B cell (primary cell): ENCODE measurements at regions not wholly inside any gene's neighbourhood (a gene's known extent, or its start where the extent isn't known, plus 50 kb on each side); places are given as distances from the start of the nearest gene placed in this dataset.

Experiments used
- EZH2 ChIP-seq: IDR thresholded peaks from 2 replicates; pipeline ENCODE4 v1.6.1; 2012; ENCODE audit warnings: borderline replicate concordance, low read depth, mild to moderate bottlenecking, moderate library complexity, low read length; ENCODE audit not compliant: insufficient read depth, poor library complexity, severe bottlenecking
- TF ChIP-seq, protein P1 (sequence below): fragments of 200-600 bp; IDR thresholded peaks from one replicate; pipeline ENCODE4 v1.8.0; 2022; ENCODE audit warnings: antibody characterized with exemption, mild to moderate bottlenecking

DNA sequence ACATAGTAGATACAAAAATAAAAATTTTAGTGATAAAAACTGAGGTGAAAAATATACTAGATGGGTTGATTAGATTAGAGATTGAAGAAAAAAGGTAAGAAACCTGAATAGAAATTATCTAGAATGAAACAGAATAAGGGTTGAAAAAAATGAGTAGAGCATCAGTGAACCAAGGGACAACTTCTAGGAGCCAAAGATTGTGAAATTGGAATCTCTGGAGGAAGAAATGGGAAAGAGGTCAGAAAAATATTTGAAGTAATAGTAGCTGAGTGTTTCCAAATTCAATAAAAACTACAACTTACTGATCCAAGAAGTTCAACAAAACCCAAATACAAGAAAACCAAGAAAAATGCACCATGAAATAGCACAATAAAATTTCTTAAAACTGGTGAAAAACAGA, 116.6 kb upstream of the STARD4 start:
- TF ChIP-seq, protein P1, sequence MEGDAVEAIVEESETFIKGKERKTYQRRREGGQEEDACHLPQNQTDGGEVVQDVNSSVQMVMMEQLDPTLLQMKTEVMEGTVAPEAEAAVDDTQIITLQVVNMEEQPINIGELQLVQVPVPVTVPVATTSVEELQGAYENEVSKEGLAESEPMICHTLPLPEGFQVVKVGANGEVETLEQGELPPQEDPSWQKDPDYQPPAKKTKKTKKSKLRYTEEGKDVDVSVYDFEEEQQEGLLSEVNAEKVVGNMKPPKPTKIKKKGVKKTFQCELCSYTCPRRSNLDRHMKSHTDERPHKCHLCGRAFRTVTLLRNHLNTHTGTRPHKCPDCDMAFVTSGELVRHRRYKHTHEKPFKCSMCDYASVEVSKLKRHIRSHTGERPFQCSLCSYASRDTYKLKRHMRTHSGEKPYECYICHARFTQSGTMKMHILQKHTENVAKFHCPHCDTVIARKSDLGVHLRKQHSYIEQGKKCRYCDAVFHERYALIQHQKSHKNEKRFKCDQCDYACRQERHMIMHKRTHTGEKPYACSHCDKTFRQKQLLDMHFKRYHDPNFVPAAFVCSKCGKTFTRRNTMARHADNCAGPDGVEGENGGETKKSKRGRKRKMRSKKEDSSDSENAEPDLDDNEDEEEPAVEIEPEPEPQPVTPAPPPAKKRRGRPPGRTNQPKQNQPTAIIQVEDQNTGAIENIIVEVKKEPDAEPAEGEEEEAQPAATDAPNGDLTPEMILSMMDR: no peak
- TF ChIP-seq EZH2: no peak
